ENCODE measurements at regions not wholly inside any gene's neighbourhood (a gene's known extent, or its start where the extent isn't known, plus 50 kb on each side); places are given as distances from the start of the nearest gene placed in this dataset.
A peak's percentile ranks its signal among the peaks of the same experiment; 100 is the strongest.

GRCh38 chr2:16932826-16933225 is 267.2 kb upstream of the CYRIA start:
- TF ChIP-seq POLR2AphosphoS5 (IDR thresholded peaks at IDR 0.05; ENCODE audit: low read depth, low read length) (no peak), RXRA (IDR thresholded peaks at IDR 0.05; ENCODE audit: borderline replicate concordance, low read depth) (no peak), USF1 (IDR thresholded peaks at IDR 0.05; ENCODE audit: borderline replicate concordance, low read depth) (no peak), MEF2A (IDR thresholded peaks at IDR 0.05; ENCODE audit: borderline replicate concordance, low read depth) (no peak), MXI1 (IDR thresholded peaks at IDR 0.05; ENCODE audit: low read depth, low read length) (no peak), REST (IDR thresholded peaks at IDR 0.05; ENCODE audit: low read depth, low read length) (no peak), RAD21 (IDR thresholded peaks at IDR 0.05; ENCODE audit: low read length) (no peak), USF2 (IDR thresholded peaks at IDR 0.05; ENCODE audit: borderline replicate concordance, low read depth, low read length) (no peak), TCF12 (IDR thresholded peaks at IDR 0.05) (no peak), RCOR1 (IDR thresholded peaks at IDR 0.05; ENCODE audit: low read length) (no peak), PBX3 (IDR thresholded peaks at IDR 0.05) (no peak), CHD2 (IDR thresholded peaks at IDR 0.05; ENCODE audit: low read length, partially characterized antibody) (no peak)
- Histone ChIP-seq H3K4me2 (no peak overlapping the region), H3K4me1 (ENCODE audit: control insufficient read depth in 1 of 2, insufficient read depth in 2 of 2, low read depth in 1 of 2, low read length in 1 of 2) (peaks cover 0 to 19% of the 10 kb centered on the region in 2 experiments; a peak in 2 of 4 replicates), H2AFZ (ENCODE audit: low read depth) (no peak overlapping the region), H3K9me2 (no peaks in the 10 kb centered on the region), H3K27me3 (ENCODE audit: insufficient read depth) (no peaks in the 10 kb centered on the region), H4K20me1 (ENCODE audit: insufficient read depth) (no peaks in the 10 kb centered on the region), H3F3A (replicated peaks; ENCODE audit: insufficient read depth) (no peaks in the 10 kb centered on the region), H3K9ac (no peak overlapping the region), H3K27ac (ENCODE audit: low read depth in 2 of 2, low read length in 1 of 2) (peak overlapping the region in 1 of 2 experiments; percentile 81; a peak in 2 of 4 replicates), H3K79me2 (ENCODE audit: insufficient read depth) (no peaks in the 10 kb centered on the region), H3K36me3 (replicated peaks in 1 of 2; ENCODE audit: control insufficient read depth in 1 of 2, insufficient read depth in 2 of 2, low read length in 1 of 2) (no peaks in the 10 kb centered on the region), H3K9me3 (no peaks in the 10 kb centered on the region), H3K4me3 (ENCODE audit: low read depth in 2 of 2, low read length in 1 of 2) (no peak overlapping the region)
- 15% methylated on average over 3 of the region's 3 CpGs for WGBS (ENCODE audit: low lambda C conversion rate)
- POLR2A ChIA-PET = no interaction called here
- CTCF ChIA-PET = interaction anchor here (0.7 to 2.0 kb wide), 4 partner anchors 157 to 377 kb away, joined by 3 to 6 read pairs (median 5); no protein-coding TSS in a partner anchor
- DNase-seq = no peak
